ENCODE measurements at regions not wholly inside any gene's neighbourhood (a gene's known extent, or its start where the extent isn't known, plus 50 kb on each side); places are given as distances from the start of the nearest gene placed in this dataset.

- H3K9me3 Mint-ChIP-seq: no peaks in the 10 kb centered on the region
- no peaks in the 10 kb centered on the region for H3K4me1 Mint-ChIP-seq (ENCODE audit: unreplicated experiment)
- no peak overlapping the region for H3K4me3 Mint-ChIP-seq
- DNase-seq (ENCODE audit: extremely low spot score, unreplicated experiment): no peak
- no peak overlapping the region for H3K27ac Mint-ChIP-seq
- H3K27me3 Mint-ChIP-seq: peaks cover 19% of the 10 kb centered on the region
- TF ChIP-seq CTCF (conservative IDR thresholded peaks at IDR 0.05): no peak
- H3K36me3 Mint-ChIP-seq: no peaks in the 10 kb centered on the region
Measured at GRCh38 chr14:88992011-88992410, 167.6 kb downstream of the TTC8 start.

DNA sequence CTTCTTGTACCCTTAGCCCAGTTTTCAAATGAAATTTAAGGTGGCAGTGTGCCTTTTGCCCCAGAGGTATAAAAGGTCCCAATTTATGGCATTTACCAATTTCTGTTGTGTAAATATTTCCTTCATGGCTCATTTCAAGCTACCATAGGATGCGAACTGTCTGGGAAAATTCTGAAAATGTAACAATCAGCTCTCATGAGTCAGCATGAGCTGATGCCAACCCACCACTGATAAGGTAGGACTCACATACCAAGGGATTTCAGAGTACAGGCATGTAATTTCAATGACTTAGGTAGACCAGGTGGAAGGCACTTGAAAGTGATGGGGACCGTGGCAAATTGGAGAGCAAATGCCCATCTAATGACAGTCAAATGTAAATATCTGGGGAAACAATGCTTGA, 169.5 kb downstream of the TTC8 start:
- no peaks in the 10 kb centered on the region for H3K36me3 Mint-ChIP-seq
- H3K4me1 Mint-ChIP-seq (ENCODE audit: unreplicated experiment): no peaks in the 10 kb centered on the region
- H3K27ac Mint-ChIP-seq: no peak overlapping the region
- H3K9me3 Mint-ChIP-seq: no peaks in the 10 kb centered on the region
- no peak for TF ChIP-seq CTCF (conservative IDR thresholded peaks at IDR 0.05)
- no peak for DNase-seq (ENCODE audit: extremely low spot score, unreplicated experiment)
- H3K27me3 Mint-ChIP-seq: peaks cover 19% of the 10 kb centered on the region
- no peak overlapping the region for H3K4me3 Mint-ChIP-seq

DNA sequence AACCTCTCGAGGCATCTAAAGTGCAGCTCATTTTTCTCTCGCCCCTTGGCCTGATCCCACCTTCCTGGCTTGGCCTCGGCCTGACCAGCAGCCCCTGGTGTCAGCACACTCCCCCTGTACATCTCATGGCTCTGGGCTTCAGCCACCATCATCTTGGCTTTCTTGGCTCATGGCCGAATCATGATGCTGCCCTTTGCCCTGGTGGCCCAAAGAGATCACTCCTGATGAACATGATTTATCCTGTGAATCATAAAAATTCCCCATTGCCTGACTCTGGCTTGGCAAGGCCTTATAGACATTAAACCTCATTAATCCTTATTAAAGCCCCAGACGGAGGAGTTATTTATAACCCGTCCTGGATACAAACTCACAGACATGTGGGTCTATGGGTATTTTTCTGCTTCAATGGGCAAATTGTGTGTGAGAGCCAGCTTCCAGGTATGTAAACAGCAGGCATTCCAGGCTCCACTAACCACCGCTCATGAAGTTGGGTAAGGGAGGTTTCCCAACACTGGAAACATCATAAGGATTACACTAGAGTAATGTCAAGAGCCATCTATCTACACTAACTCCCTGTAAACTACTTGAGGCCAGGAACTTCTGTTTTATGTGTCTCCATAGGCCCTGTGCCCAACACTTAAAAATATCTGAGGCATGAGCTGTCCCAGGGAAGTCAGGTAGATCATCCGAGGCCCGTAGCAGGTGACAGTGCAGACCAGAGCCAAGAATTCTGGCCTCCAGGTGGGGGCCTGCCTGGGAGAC, 171.2 kb downstream of the TTC8 start:
- H3K9me3 Mint-ChIP-seq: no peaks in the 10 kb centered on the region
- DNase-seq (ENCODE audit: extremely low spot score, unreplicated experiment): no peak

GRCh38 chr14:88998027-88998426, 173.6 kb downstream of the TTC8 start:
- no peak for DNase-seq (ENCODE audit: extremely low spot score, unreplicated experiment)
- Mint-ChIP-seq H3K4me1 (ENCODE audit: unreplicated experiment) (peaks cover 3% of the 10 kb centered on the region), H3K9me3 (no peaks in the 10 kb centered on the region), H3K36me3 (no peaks in the 10 kb centered on the region), H3K27ac (no peak overlapping the region), H3K4me3 (no peak overlapping the region), H3K27me3 (peaks cover 9% of the 10 kb centered on the region)
- no peak for TF ChIP-seq CTCF (conservative IDR thresholded peaks at IDR 0.05)

More for the DNA sequence above, 171.2 kb downstream of the TTC8 start:
- no peak overlapping the region for H3K4me3 Mint-ChIP-seq
- H3K36me3 Mint-ChIP-seq: no peaks in the 10 kb centered on the region
- no peak overlapping the region for H3K27ac Mint-ChIP-seq
- peaks cover 14% of the 10 kb centered on the region for H3K27me3 Mint-ChIP-seq
- no peaks in the 10 kb centered on the region for H3K4me1 Mint-ChIP-seq (ENCODE audit: unreplicated experiment)
- TF ChIP-seq CTCF (conservative IDR thresholded peaks at IDR 0.05): no peak

DNA sequence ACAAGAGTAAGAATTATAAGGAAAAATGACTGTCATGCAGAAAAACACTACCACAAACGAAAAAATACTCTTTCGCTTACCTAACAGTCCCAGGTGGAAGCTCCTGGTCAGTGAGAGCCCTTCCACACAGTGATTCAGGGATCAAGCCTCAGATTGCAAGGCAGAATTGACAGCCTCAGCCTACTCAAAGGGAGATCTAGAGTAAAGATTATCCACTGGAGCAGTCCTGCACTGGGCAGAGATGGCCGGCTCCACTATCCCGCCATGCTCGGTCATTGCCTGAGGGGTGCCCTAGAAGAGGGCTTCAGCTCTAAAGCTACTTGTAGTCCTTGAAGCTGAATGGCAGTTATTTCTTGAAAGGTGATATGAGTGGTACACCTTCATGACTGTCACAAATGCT, 174.7 kb downstream of the TTC8 start:
- Mint-ChIP-seq H3K9me3 (no peaks in the 10 kb centered on the region), H3K27ac (no peak overlapping the region), H3K27me3 (peaks cover 16% of the 10 kb centered on the region), H3K4me1 (ENCODE audit: unreplicated experiment) (peaks cover 3% of the 10 kb centered on the region), H3K36me3 (no peaks in the 10 kb centered on the region), H3K4me3 (no peak overlapping the region)
- no peak for DNase-seq (ENCODE audit: extremely low spot score, unreplicated experiment)
- TF ChIP-seq CTCF (conservative IDR thresholded peaks at IDR 0.05): no peak

Data from type B pancreatic cell (in vitro differentiated cells).